Activated effector memory CD4-positive, alpha-beta T cell treated with anti-CD3 and anti-CD28 coated beads, Interleukin-2, amount 50 U/mL, for 16 hours (primary cell): ENCODE measurements at regions not wholly inside any gene's neighbourhood (a gene's known extent, or its start where the extent isn't known, plus 50 kb on each side); places are given as distances from the start of the nearest gene placed in this dataset.
"Not testable (repeated sequence)": the region's sequence is repeated elsewhere in the genome, so short reads cannot be mapped to it uniquely, and the experiment has no call there.

Experiments used
- DNase-seq: peaks from one replicate; pipeline ENCODE4 v3.0.0-alpha.2; 2020

DNA sequence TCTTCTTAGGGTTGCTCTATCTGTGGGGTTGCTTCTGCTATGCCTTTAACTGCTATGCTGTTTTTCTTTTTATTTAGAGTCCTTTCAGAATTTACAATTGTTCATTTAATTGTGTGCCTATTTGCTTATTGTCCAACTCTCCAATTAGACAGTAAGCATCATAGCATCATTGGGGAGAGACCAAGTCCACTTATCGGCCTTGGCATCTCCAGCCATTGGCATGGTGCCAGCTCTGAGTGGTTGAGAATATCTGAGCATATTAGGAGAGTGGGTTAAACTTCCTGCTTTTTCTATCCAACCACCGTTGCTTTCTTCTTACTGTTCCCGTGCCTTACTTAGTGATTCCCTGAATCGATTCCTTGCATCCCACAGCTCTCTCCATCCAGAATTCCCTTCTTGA lies 535.0 kb downstream of the AJAP1 start:
- DNase-seq = no peak

DNA sequence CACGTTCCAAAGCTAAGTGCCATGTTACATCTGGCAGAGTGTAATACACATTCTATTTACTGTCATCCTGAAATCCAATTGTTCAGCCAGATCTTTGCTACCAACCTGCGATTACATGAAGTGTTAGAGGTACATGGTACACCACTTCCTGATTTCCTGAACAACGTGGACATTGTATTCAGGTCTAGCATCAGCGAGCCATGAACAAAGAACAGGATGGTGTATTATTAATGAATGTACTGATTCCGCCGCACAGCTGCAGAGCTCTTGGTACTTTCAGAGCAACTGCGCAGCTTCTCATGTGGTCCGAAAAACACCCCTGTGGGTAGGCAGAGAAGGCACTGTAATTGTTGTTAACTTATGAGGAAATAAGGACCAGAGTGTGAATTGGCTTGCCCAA lies 511.4 kb downstream of the AJAP1 start:
- DNase-seq = no peak

- no peak for DNase-seq
These were observed 509.7 kb downstream of the AJAP1 start for GRCh38 chr1:5164158-5164557.

DNA sequence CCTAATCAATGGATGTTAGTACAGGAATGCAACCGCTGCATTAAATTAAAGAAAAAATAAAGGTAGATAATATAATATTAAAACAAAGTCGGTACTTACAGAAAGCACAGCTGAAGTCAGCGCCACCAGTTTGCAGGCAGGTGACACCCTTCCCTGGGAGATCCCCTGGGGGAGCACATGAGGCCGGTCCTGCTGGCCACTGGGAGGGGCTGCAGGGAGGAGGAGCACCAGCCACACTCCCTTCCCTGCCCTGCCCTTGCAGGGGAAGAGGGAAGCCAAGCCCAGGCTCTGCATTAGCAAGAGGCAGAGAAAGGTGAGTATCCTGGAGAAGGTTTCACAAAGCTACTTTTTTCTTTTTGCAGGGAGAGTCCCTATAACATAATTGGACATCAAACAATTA lies 507.0 kb downstream of the AJAP1 start:
- no peak for DNase-seq

- DNase-seq = no peak
These were observed 502.8 kb downstream of the AJAP1 start for GRCh38 chr1:5157175-5157574.

- no peak for DNase-seq
These were observed 502.2 kb downstream of the AJAP1 start for GRCh38 chr1:5156416-5157120.

DNA sequence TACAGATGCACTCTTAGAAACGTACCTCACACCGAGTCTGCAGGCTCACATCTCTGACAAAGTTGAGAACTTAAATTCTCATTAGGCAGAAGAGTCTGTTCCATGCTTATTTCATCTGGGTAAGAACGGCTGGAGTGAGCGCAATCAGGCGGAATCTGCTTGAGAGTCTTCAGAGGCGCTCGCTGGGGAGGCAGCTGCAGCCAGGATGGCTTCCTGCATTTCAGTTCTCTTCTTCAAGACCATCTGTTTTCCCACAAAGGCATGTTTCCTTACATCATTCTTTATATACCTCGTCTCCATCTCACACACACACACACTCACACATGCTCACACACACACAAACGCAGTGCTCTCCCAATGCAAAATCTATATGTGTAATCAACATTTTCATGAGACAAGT lies 497.1 kb downstream of the AJAP1 start:
- DNase-seq = no peak

DNA sequence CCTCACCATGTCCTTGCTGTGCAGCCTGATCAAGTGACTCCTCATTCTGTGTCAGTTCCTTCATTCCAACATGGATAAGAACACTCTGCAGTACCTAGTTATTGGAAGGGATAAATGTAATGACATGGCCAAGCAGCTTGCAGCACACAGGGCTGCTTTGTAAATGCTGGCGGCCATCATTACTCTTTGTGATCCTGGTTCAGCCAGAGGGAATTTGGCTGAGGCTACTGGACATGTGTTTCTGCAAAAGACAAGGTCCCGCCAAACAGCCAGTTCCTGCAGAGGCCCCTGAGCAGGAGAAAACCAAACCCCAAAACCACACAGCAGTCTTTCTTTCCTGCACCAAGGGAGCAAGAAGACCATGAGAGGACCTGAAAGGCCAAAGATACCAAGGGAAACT lies 495.8 kb downstream of the AJAP1 start:
- DNase-seq = no peak

GRCh38 chr1:5147806-5148205 lies 493.4 kb downstream of the AJAP1 start:
- DNase-seq = no peak

DNA sequence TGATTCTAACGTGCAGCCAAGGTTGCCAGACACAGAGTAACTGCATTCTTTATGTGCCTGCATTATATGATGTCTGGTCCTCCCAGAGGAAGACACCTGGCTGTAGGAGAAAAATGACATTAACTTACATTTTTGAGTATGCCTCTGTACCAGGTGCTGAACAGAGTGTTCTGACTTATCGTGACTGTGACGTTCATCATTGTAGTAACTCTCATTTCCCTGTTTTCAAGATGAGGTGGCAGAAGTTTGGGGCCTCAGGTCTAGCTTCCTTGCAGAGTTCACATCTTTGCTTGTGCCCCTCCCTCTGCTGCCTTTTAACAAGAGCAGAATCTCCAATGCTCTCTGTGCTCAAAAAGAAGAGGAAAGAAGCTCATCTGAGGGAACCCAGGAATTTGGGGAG lies 488.0 kb downstream of the AJAP1 start:
- no peak for DNase-seq

- no peak for DNase-seq
These were observed 487.3 kb downstream of the AJAP1 start for GRCh38 chr1:5141750-5142149.

DNA sequence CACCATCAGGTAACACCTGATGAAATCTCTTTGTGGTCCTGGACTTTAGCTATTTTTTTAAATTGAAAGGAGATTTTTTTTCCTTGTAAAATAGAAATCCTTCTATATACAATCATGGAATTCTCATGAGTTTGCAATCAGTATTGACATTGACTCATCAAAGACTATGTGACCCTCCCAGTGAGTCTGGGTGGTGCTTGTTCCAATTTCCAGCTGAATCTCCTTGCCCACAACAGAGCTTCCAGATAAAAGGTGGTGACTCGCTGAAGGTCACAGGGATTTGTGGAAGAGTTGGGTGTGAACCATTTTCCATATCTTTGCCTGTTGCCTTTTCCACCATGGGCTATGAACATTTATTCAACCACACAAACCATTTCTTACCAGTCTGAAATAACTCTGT lies 486.6 kb downstream of the AJAP1 start:
- DNase-seq = no peak

GRCh38 chr1:5140136-5140535 lies 485.7 kb downstream of the AJAP1 start:
- no peak for DNase-seq

- no peak for DNase-seq
These were observed 475.4 kb downstream of the AJAP1 start for GRCh38 chr1:5129746-5130355.

- DNase-seq = no peak
These were observed 470.8 kb downstream of the AJAP1 start for GRCh38 chr1:5125208-5125607.

- no peak for DNase-seq
These were observed 466.1 kb downstream of the AJAP1 start for GRCh38 chr1:5120559-5120958.

DNA sequence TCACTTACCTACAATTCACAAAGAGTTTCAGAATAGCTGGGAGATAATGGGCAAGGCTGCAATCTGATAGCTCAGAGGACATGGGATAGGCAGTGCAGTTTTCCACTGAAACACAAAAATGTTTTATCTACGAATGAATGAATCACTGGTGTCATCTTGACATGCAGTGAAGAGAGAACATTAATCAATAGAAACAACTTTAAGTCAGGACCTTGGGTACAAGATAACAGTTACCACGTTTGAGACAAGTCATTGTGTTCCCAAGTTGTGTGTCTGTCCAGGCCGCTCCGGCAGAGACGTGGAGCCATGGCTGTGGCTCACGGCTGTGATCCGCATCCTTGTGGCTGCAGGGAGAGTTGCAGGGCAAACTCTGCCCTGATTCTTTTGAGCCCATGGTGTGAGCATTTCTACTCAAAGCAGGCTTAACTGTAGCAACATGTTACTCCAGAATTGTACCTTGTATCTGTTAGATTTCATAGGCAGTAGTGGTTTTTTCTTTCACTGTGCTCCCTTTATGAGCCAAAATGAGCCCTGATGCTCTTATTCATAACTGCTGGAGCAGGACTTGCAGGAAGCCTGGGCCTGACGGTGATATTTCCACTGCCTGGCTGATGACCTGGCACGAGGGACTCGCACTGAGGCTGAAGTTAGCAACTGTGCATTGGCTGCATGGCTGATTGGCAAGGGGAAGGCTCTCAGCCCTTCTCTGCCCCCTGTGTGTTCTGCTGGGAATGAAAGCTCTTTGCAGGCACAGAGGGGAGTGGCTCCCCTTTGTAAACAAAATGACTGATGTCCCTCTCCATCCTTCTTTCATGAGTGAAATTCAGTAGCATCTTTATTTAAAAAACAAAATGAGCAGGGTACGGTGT lies 465.2 kb downstream of the AJAP1 start:
- no peak for DNase-seq

DNA sequence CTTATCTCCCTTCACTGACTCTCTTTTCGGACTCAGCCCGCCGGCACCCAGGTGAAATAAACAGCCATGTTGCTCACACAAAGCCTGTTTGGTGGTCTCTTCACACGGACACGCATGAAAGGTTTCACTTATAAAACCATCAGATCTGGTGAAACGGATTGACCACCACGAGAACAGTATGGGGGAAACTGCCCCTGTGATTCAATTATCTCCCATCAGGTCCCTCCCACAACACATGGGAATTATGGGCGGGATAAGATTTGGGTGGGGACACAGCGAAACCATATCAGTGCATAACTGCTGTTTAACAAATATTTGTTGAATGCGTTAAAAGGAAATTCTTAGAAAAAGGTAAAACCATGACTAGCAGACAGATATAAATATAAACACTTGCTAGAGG lies 464.4 kb downstream of the AJAP1 start:
- DNase-seq = not testable (repeated sequence)

DNA sequence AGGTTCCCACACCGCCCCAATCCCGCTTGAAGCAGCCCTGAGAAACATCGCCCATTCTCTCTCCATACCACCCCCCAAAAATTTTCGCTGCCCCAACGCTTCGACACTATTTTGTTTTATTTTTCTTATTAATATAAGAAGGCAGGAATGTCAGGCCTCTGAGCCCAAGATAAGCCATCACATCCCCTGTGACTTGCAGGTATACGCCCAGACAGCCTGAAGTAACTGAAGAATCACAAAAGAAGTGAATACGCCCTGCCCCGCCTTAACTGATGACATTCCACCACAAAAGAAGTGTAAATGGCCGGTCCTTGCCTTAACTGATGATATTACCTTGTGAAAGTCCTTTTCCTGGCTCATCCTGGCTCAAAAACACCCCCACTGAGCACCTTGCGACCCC lies 463.9 kb downstream of the AJAP1 start:
- DNase-seq = not testable (repeated sequence)

DNA sequence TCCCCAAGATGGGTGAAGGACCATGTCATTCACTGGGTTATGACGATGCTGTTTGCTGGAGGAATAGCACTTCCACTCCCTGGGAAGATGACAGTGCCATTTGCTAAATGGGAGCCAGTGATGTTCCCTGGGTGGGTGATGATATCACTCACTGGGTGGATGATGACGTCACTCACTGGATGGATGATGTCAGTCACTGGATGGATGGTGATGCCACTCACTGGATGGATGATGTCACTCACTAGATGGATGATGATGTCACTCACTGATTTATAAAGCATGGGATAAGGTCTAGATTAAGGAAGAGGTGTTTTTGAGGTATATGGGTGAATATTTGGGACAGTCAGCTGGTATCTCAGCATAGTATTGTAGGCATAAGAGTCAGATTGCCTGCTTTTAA lies 457.2 kb downstream of the AJAP1 start:
- no peak for DNase-seq

GRCh38 chr1:5110508-5110907 lies 456.1 kb downstream of the AJAP1 start:
- no peak for DNase-seq

- no peak for DNase-seq
These were observed 455.2 kb downstream of the AJAP1 start for GRCh38 chr1:5109633-5110032.

- no peak for DNase-seq
These were observed 454.3 kb downstream of the AJAP1 start for GRCh38 chr1:5108740-5109139.

DNA sequence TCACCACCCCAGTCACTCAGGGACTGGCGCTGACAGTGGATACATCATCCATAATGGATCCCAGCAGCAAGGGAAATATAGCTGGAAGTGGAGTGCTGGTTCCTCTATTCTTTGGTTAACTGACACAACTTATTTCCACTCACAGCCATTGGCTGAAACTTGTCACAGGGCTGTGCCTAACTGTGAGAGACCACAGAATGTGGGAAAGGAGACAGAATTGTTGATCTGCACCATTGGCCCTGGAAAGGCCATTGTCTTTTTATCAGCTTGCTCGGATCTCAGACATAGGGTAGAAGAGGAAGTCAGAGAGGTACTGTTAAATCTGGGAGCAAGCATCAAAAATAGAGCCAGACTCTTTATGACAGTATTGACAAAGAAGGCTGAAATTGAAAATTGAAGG lies 451.3 kb downstream of the AJAP1 start:
- no peak for DNase-seq
